Endothelial cell of umbilical vein (primary cell): ENCODE measurements at regions not wholly inside any gene's neighbourhood (a gene's known extent, or its start where the extent isn't known, plus 50 kb on each side); places are given as distances from the start of the nearest gene placed in this dataset.

ENCODE experiments used
- BruUV-seq: library from RNA; stranded (reverse); fragments of 400-500 nt; replicated peaks from 2 replicates; lab custom pipeline; 2021; lab: Mats Ljungman, UMichigan
- CTCF ChIA-PET: fragments of 300-600, 350-600 bp; sonication (Branson Sonifier 250); formaldehyde crosslinking; loops from one replicate; lab custom pipeline; 2021; ENCODE audit warnings: antibody characterized with exemption, inconsistent platforms; lab: Charles Lee
- POLR2A ChIA-PET: fragments of 300-600, 350-600 bp; sonication (Branson Sonifier 250); formaldehyde crosslinking; loops from one replicate; lab custom pipeline; 2021; ENCODE audit warnings: antibody characterized with exemption, inconsistent platforms; lab: Charles Lee
- DNase-seq: peaks from one replicate; pipeline ENCODE4 v3.0.0-alpha.2; 2011; ENCODE audit warnings: low read depth, low spot score
- FAIRE-seq: peaks from 2 replicates; lab custom pipeline; 2011; peaks lifted over from hg19 to GRCh38; lab: Jason Lieb, UNC
- H2AFZ ChIP-seq: 2 replicates; pipeline ENCODE4 v1.6.0; 2012; ENCODE audit warnings: low read depth, low read length, control low read depth, inconsistent platforms
- H3K27ac ChIP-seq: 2 replicates; pipeline ENCODE4 v1.5.1; 2011; ENCODE audit warnings: low read depth, mild to moderate bottlenecking, control low read depth, low read length, moderate library complexity; ENCODE audit not compliant: insufficient read depth
- H3K27me3 ChIP-seq, 2 experiments: 2 replicates each; pipeline versions ENCODE4 v1.6.0 to v1.6.1; 2011; ENCODE audit warnings: low read length in 2 of 2, mixed read lengths in 1 of 2; ENCODE audit not compliant: control insufficient read depth in 2 of 2, insufficient read depth in 2 of 2
- H3K36me3 ChIP-seq, 2 experiments: 2 replicates in 1 of 2; 3 replicates in 1 of 2; pipeline ENCODE4 v1.5.1; 2011; ENCODE audit warnings: low read length in 2 of 2, mild to moderate bottlenecking in 1 of 2, moderate library complexity in 1 of 2; ENCODE audit not compliant: control insufficient read depth in 2 of 2, insufficient read depth in 2 of 2; ENCODE audit errors: extremely low read depth in 1 of 2
- H3K4me1 ChIP-seq: 3 replicates; pipeline ENCODE4 v1.5.1; 2011; ENCODE audit warnings: mild to moderate bottlenecking, low read length; ENCODE audit not compliant: control insufficient read depth, insufficient read depth; ENCODE audit errors: extremely low read depth
- H3K4me2 ChIP-seq: 2 replicates; pipeline ENCODE4 v1.6.1; 2011; ENCODE audit warnings: low read length, control low read depth, mixed read lengths; ENCODE audit not compliant: insufficient read depth
- H3K4me3 ChIP-seq, 3 experiments: fragments of 200-600 bp in 1 of 3; sonication (generic), shearing (Covaris generic) in 1 of 3; replicated peaks in 1 of 3; 2 replicates each; pipeline ENCODE4 v1.5.1; 2011 to 2016; ENCODE audit warnings: control low read depth in 3 of 3, low read length in 3 of 3, mild to moderate bottlenecking in 2 of 3, inconsistent platforms in 1 of 3, low read depth in 1 of 3, moderate library complexity in 1 of 3; ENCODE audit not compliant: insufficient read depth in 1 of 3
- H3K79me2 ChIP-seq: 2 replicates; pipeline ENCODE4 v1.6.0; 2012; ENCODE audit warnings: low read length, inconsistent platforms; ENCODE audit not compliant: control insufficient read depth, insufficient read depth
- H3K9ac ChIP-seq: replicated peaks from 2 replicates; pipeline ENCODE3; 2011; ENCODE audit warnings: low read length, control low read depth; ENCODE audit not compliant: insufficient read depth; ENCODE audit errors: extremely low read depth
- H3K9me1 ChIP-seq: replicated peaks from 3 replicates; pipeline ENCODE4 v1.6.0; 2011; ENCODE audit warnings: mild to moderate bottlenecking, low read length; ENCODE audit not compliant: control insufficient read depth, insufficient read depth; ENCODE audit errors: extremely low read depth
- H3K9me3 ChIP-seq: replicated peaks from 2 replicates; pipeline ENCODE4 v1.5.1; 2012; ENCODE audit warnings: low read length, inconsistent platforms; ENCODE audit not compliant: control insufficient read depth, insufficient read depth
- H4K20me1 ChIP-seq: replicated peaks from 2 replicates; pipeline ENCODE3; 2011; ENCODE audit warnings: mild to moderate bottlenecking, low read length; ENCODE audit not compliant: control insufficient read depth, insufficient read depth; ENCODE audit errors: extremely low read depth
- EZH2 ChIP-seq: IDR thresholded peaks from 2 replicates; pipeline ENCODE4 v1.6.1; 2012; ENCODE audit warnings: borderline replicate concordance, low read depth, mild to moderate bottlenecking, moderate library complexity, low read length, inconsistent platforms; ENCODE audit not compliant: severe bottlenecking
- FOS ChIP-seq: IDR thresholded peaks from 2 replicates; pipeline ENCODE4 v1.6.1; 2011; ENCODE audit warnings: mild to moderate bottlenecking, low read length, moderate library complexity, borderline replicate concordance; ENCODE audit not compliant: insufficient read depth
- GATA2 ChIP-seq: IDR thresholded peaks from 2 replicates; pipeline ENCODE4 v1.7.0; 2011; ENCODE audit warnings: low read depth, mild to moderate bottlenecking, moderate library complexity, mixed read lengths, low read length; ENCODE audit not compliant: insufficient read length, insufficient read depth
- JUN ChIP-seq: IDR thresholded peaks from 2 replicates; pipeline ENCODE4 v1.6.1; 2011; ENCODE audit warnings: borderline replicate concordance, low read depth; ENCODE audit not compliant: insufficient read length, insufficient read depth
- MYC ChIP-seq: IDR thresholded peaks from one replicate; pipeline ENCODE4 v1.6.1; 2011; ENCODE audit warnings: mild to moderate bottlenecking, low read depth, low read length
- POLR2A ChIP-seq: IDR thresholded peaks from 2 replicates; pipeline ENCODE4 v1.6.1; 2012; ENCODE audit warnings: low read depth, mild to moderate bottlenecking, control low read depth, low read length
- POLR2AphosphoS5 ChIP-seq: IDR thresholded peaks from 2 replicates; pipeline ENCODE4 v1.6.1; 2012; ENCODE audit warnings: low read depth, mild to moderate bottlenecking, control low read depth, low read length, moderate library complexity; ENCODE audit not compliant: insufficient read depth
- dilution Hi-C: fragments of 300-500 bp; cut with MboI; formaldehyde crosslinking; loops from one replicate; pipeline ENCODE4 v1.15.0; 2019; ENCODE audit warnings: low sequenced_read_pairs; ENCODE audit not compliant: extremely low pct_ligation_motif_present
- intact Hi-C: fragments of 100-400 bp; cut with micrococcal nuclease; formaldehyde crosslinking; loops from one replicate; pipeline ENCODE4 v1.10.0; 2022
- TF ChIP-seq, protein P1 (sequence below): IDR thresholded peaks from 2 replicates; pipeline ENCODE4 v1.6.1; 2011; ENCODE audit not compliant: insufficient read depth, insufficient read length
- TF ChIP-seq, protein P2 (sequence below), 2 donors: IDR thresholded peaks; 1 replicate in 1 of 2; 2 replicates in 1 of 2; pipeline ENCODE4 v1.5.1; 2011; ENCODE audit warnings: low read length in 2 of 2, mild to moderate bottlenecking in 2 of 2, moderate library complexity in 2 of 2, control low read depth in 1 of 2, inconsistent platforms in 1 of 2, low read depth in 1 of 2; ENCODE audit not compliant: insufficient read depth in 1 of 2; ENCODE audit errors: extremely low read depth in 1 of 2

DNA sequence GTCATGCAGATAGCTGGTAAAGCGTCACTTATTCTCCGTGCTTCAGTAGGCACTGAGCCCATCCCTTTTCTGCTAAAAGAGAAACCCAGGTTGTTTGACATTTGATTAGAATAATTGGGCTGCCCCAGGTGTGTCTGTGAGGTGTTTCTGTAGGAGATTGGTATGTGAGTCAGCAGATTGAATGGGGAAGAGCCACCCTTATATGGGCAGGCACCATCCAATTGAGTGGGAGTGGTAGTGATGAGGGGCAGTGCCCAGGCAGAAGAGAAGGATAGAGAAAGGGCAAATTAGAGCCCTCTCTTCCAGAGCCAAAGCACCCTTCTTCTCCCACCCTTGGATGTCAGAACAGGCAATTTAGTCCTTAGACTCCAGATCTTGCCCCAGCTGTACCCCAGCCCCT lies 384.3 kb upstream of the GBE1 start:
- H3K4me3 ChIP-seq, result no peak overlapping the region
- H3K9me3 ChIP-seq, result no peaks in the 10 kb centered on the region
- no peaks in the 10 kb centered on the region for H3K27me3 ChIP-seq
- dilution Hi-C loops, result no loop called here
- H3K9ac ChIP-seq, result no peak overlapping the region
- H4K20me1 ChIP-seq, result no peaks in the 10 kb centered on the region
- no peak for TF ChIP-seq GATA2
- no peak for TF ChIP-seq FOS
- TF ChIP-seq POLR2A, result no peak
- TF ChIP-seq JUN, result no peak
- no peak for TF ChIP-seq MYC
- TF ChIP-seq, protein P1, sequence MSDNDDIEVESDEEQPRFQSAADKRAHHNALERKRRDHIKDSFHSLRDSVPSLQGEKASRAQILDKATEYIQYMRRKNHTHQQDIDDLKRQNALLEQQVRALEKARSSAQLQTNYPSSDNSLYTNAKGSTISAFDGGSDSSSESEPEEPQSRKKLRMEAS, result no peak
- TF ChIP-seq, protein P2, sequence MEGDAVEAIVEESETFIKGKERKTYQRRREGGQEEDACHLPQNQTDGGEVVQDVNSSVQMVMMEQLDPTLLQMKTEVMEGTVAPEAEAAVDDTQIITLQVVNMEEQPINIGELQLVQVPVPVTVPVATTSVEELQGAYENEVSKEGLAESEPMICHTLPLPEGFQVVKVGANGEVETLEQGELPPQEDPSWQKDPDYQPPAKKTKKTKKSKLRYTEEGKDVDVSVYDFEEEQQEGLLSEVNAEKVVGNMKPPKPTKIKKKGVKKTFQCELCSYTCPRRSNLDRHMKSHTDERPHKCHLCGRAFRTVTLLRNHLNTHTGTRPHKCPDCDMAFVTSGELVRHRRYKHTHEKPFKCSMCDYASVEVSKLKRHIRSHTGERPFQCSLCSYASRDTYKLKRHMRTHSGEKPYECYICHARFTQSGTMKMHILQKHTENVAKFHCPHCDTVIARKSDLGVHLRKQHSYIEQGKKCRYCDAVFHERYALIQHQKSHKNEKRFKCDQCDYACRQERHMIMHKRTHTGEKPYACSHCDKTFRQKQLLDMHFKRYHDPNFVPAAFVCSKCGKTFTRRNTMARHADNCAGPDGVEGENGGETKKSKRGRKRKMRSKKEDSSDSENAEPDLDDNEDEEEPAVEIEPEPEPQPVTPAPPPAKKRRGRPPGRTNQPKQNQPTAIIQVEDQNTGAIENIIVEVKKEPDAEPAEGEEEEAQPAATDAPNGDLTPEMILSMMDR (IDR thresholded peaks at IDR 0.05; ENCODE audit: extremely low read depth in 1 of 2, insufficient read depth in 1 of 2, low read depth in 1 of 2, low read length in 2 of 2), result no peak
- no peak for TF ChIP-seq POLR2AphosphoS5
- no peak for TF ChIP-seq EZH2
- no peak overlapping the region for H3K4me2 ChIP-seq
- no peaks in the 10 kb centered on the region for H3K36me3 ChIP-seq
- POLR2A ChIA-PET, result no interaction called here
- H3K79me2 ChIP-seq, result no peaks in the 10 kb centered on the region
- CTCF ChIA-PET, result no interaction called here
- H3K9me1 ChIP-seq, result no peaks in the 10 kb centered on the region
- DNase-seq, result no peak
- intact Hi-C loops, result no loop called here
- no peak overlapping the region for H3K27ac ChIP-seq
- no TSS peak for BruUV-seq
- no peaks in the 10 kb centered on the region for H3K4me1 ChIP-seq
- FAIRE-seq, result no peak
- no peak overlapping the region for H2AFZ ChIP-seq
